ENCODE measurements at regions not wholly inside any gene's neighbourhood (a gene's known extent, or its start where the extent isn't known, plus 50 kb on each side); places are given as distances from the start of the nearest gene placed in this dataset.
A peak's percentile ranks its signal among the peaks of the same experiment; 100 is the strongest.

DNA sequence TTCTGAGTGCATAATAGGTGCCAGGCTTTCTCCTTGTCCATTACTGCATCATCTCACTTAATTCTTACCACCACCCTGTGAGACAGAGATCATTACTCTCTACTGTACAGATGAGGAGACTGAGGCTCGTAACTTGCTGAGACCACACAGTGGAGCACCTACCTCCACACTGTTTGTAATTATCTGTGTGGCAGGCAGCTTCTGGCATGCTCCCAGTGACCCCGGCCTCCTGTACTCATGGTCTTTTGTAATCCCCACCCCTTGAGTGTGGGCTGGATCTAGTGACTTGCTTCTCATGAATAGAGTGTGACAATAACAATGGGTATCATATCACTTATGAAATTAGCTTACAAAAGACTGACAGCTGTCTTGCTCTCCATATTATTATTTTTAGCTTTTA, 407.3 kb downstream of the MATN1 start:
- DNase-seq (ENCODE audit: low spot score): no peak

GRCh38 chr1:30315185-30315960, 408.0 kb downstream of the MATN1 start:
- no peak for DNase-seq (ENCODE audit: low spot score)

DNA sequence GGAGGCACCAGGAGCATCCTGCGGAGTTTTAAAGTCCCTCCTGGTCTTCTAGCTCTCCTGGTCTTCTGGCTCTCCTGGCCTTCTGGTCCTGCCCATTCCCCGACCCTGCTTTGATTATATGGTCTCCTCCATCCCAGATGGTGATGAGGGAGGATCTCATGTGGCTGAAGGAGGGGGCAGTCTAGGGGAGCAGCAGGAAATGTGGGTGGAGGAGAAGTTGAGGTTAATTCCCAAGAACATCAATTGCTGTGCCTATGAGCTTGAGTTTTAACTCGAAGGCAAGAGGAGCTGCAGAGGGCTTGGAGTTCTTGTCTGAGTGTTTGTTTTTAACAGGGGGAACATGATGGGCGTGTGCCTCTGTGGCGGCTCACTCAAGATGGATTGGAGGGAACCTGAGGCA, 408.8 kb downstream of the MATN1 start:
- no peak for DNase-seq (ENCODE audit: low spot score)

- DNase-seq (ENCODE audit: low spot score): no peak
Observed at GRCh38 chr1:30313584-30313983, 409.8 kb downstream of the MATN1 start.

DNA sequence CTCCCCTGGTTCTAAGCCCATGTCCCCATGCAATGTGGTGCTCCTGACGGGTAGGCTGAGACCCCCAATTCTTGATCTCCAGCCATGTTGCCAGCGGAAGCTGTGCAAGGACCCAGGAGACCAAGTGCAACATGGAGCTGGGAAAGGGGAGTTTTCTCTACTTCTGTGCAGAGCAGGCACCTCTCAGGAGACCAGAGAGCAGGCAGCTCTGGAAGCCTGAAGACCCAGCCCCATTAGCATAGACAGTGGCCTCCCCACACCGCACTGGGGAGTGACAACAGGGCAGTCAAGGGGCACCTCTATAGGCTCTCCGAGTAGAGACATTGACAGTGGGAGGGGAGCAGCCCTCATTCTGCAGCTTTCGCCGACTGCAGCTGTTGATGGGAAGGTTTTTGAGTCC, 410.2 kb downstream of the MATN1 start:
- no peak for DNase-seq (ENCODE audit: low spot score)

DNA sequence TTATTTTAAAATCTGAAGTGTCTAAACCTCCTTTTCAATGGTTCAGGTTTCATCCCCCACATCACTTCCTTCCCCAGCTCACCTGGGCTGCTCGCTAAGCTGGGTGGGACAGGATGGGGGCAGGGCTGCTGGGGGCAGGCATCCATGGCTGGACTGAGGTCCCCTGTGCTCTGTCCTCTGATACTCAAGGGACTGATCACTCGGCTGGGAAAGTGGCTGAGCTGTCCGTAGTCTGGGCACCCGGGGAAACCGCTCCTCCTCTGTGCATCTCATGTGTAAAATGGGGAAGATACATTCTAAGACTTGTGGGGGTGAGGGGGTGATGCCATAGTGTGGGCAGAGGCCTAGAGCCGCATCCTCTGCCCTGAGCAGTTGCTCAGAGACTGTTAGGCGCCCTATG, 411.2 kb downstream of the MATN1 start:
- no peak for DNase-seq (ENCODE audit: low spot score)

GRCh38 chr1:30311749-30312148, 411.6 kb downstream of the MATN1 start:
- no peak for DNase-seq (ENCODE audit: low spot score)

DNA sequence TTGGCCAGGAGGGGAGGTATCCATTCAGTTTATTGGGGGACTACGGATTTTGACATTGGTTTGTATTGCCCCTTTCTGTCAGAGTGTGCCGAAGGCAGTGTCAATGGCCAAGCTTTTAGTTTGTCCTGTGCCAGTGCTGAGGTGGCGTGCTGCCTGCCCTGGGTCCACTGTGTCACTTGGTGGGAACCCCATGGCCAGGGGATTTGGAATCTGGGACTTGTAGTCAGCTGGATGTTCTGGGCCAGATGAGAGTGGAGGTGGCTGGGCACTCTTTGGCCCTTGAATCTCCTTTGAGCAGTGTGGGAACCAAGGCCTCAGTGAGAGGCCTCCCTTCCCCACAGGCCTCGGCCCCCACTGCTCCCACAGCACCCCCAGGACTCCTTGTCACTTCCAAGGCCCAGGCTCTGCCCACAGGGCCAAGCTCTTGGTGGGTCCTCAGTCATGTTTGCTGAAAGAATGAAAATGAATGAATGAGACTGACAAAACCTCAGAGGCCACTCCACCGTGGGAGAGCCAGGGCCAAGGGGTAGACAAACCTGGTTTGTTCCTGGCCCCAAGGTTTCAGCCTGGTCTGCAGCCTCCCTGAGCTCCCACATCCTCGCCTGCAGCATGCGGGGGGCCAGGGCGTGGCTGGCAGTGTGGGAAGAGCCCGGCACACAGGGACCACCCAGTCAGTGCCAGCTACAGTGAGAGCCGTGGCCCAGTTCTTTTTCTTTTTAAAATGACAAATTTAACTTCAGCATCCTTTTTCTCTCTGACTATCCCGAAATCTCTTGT, 412.2 kb downstream of the MATN1 start:
- DNase-seq (ENCODE audit: low spot score): no peak

- DNase-seq (ENCODE audit: low spot score): no peak
Observed at GRCh38 chr1:30307182-30307581, 416.2 kb downstream of the MATN1 start.

GRCh38 chr1:30305519-30305918, 417.9 kb downstream of the MATN1 start:
- no peak for DNase-seq (ENCODE audit: low spot score)

- DNase-seq (ENCODE audit: low spot score): no peak
Observed at GRCh38 chr1:30305061-30305460, 418.3 kb downstream of the MATN1 start.

GRCh38 chr1:30304080-30304479, 419.3 kb downstream of the MATN1 start:
- DNase-seq (ENCODE audit: low spot score): no peak

- no peak for DNase-seq (ENCODE audit: low spot score)
Observed at GRCh38 chr1:30303387-30303786, 420.0 kb downstream of the MATN1 start.

DNA sequence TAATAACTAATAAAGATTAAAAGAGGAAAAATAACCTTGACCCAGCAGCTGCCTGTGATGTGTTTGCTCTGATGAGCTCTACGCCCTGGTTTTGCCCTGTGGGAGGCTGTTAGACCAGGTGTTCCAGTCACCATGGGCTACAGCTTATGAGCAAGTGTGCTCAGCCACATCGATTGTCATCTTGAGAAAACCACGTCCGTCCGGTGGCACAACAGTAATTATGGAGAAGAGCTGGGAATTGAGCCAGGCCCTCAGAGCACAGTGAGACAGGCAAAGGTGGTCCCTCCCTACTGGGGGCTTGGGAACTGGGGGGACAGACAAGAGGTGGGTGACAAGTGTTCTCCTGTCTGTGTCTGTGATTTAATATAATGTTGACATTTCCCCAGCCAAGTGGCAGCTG, 420.5 kb downstream of the MATN1 start:
- no peak for DNase-seq (ENCODE audit: low spot score)

DNA sequence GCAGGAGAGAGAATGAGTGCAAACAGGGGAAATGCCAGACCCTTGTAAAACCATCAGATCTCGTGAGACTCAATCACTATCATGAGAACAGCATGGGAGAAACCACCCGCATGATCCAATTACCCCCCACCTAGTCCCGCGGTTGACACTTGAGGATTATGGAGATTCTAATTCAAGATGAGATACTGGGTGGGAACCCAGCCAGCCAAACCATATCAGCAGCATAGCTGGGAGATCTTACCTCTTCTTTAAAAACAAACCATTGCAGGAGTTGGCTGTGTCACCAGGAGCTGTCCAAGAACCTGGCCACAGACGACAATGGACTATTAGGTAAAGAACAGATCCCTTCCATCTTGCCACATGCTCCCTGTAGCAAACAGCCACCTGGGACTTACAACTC, 422.7 kb downstream of the MATN1 start:
- DNase-seq (ENCODE audit: low spot score): no peak

GRCh38 chr1:30299393-30299792, 424.0 kb downstream of the MATN1 start:
- DNase-seq (ENCODE audit: low spot score): no peak

DNA sequence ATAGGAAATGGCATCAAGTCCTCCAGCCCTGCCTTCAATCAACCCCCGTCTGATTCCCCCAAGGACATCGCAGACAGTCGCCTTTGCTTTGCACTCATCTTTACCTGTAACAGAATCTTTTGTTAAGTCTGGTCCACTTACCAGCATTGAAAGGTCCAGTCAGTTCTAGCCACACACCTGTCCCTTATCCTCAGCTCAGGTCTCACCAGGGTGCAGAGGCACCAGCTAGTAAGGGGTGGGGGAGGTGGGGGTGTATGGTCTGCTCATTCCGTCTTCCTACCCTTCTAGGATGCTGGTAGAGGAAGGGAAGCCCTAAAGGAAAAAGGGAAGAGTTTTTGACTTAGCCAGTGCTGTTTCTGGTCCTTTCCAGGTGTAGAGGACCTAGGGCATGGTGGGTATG, 427.7 kb downstream of the MATN1 start:
- DNase-seq (ENCODE audit: low spot score): no peak

- peak; percentile 24 for DNase-seq (ENCODE audit: low spot score)
Observed at GRCh38 chr1:30295266-30295665, 428.1 kb downstream of the MATN1 start.

DNA sequence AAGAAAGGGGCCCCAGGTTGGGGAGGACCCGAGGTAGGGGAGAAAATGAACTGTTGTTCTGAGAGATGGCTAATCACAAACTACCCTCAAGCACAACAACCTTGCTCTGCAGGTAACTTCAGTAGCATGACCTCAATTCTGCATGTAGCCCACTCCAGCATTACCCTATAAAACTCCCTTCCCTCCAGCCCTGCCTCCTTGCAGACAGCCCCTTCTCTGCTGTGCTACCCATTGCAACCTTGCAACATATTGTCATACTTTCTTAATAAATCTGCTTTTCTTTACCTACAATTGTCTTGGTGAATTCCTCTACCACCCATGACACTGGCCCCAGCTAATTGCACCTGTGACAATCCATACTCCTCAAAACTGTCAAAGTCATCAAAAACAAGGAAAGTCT, 428.9 kb downstream of the MATN1 start:
- DNase-seq (ENCODE audit: low spot score): no peak

- DNase-seq (ENCODE audit: low spot score): no peak
Observed at GRCh38 chr1:30292451-30292850, 430.9 kb downstream of the MATN1 start.

GRCh38 chr1:30291526-30291925, 431.9 kb downstream of the MATN1 start:
- DNase-seq (ENCODE audit: low spot score): no peak

- no peak for DNase-seq (ENCODE audit: low spot score)
Observed at GRCh38 chr1:30290581-30290980, 432.8 kb downstream of the MATN1 start.

DNA sequence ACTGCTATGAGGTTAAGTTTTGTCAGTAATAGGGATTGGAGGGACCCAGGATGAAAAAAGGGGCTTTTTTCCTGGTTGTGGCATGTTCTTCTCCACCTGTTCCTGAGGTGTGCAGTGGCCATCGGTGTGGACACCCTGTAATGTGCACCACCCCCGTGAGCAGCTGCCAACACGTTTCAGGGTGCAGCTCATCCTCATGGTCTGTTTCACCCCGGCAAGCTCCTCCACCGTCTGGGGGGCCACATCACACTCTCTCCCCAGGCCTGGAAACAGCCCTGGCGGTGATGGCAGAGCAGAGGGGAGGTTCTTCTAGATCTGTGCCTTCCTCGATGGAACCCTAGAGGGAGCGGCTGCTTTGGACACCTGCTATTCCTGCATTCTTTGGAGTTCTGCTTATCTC, 435.4 kb downstream of the MATN1 start:
- DNase-seq (ENCODE audit: low spot score): no peak

Measured in Ammon's horn (tissue), 1 donor.